ENCODE measurements at regions not wholly inside any gene's neighbourhood (a gene's known extent, or its start where the extent isn't known, plus 50 kb on each side); places are given as distances from the start of the nearest gene placed in this dataset.
"Not testable (repeated sequence)": the region's sequence is repeated elsewhere in the genome, so short reads cannot be mapped to it uniquely, and the experiment has no call there.

DNA sequence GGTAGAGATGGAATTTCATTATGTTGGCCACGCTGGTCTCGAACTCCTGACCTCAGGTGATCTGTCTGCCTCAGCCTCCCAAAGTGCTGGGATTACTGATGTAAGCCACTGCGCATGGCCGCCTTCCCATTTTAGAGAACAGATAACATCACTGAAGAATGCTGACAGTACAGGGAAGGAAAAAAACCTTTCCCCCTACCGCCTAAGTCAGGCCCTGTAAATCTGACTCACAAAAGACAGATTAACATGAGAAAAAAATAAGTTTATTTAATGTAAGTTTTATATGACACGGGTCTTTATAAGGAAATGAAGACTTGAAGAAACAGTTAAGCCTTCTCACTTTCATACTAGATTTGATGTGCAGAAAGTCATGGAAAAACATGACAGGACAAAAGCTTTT is 227.2 kb upstream of the ZNF608 start:
- H3K4me3 ChIP-seq (ENCODE audit: low read depth, low read length): no peak overlapping the region
- TF ChIP-seq, protein P1, sequence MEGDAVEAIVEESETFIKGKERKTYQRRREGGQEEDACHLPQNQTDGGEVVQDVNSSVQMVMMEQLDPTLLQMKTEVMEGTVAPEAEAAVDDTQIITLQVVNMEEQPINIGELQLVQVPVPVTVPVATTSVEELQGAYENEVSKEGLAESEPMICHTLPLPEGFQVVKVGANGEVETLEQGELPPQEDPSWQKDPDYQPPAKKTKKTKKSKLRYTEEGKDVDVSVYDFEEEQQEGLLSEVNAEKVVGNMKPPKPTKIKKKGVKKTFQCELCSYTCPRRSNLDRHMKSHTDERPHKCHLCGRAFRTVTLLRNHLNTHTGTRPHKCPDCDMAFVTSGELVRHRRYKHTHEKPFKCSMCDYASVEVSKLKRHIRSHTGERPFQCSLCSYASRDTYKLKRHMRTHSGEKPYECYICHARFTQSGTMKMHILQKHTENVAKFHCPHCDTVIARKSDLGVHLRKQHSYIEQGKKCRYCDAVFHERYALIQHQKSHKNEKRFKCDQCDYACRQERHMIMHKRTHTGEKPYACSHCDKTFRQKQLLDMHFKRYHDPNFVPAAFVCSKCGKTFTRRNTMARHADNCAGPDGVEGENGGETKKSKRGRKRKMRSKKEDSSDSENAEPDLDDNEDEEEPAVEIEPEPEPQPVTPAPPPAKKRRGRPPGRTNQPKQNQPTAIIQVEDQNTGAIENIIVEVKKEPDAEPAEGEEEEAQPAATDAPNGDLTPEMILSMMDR (conservative IDR thresholded peaks at IDR 0.05; ENCODE audit: low read depth, low read length): no peak
- no peak for DNase-seq (ENCODE audit: low read depth)

- no peak for DNase-seq (ENCODE audit: low read depth)
- H3K4me3 ChIP-seq (ENCODE audit: low read depth, low read length): no peak overlapping the region
- TF ChIP-seq, protein P1 (conservative IDR thresholded peaks at IDR 0.05; ENCODE audit: low read depth, low read length): no peak
These were observed 229.6 kb upstream of the ZNF608 start for GRCh38 chr5:124976086-124976485.

DNA sequence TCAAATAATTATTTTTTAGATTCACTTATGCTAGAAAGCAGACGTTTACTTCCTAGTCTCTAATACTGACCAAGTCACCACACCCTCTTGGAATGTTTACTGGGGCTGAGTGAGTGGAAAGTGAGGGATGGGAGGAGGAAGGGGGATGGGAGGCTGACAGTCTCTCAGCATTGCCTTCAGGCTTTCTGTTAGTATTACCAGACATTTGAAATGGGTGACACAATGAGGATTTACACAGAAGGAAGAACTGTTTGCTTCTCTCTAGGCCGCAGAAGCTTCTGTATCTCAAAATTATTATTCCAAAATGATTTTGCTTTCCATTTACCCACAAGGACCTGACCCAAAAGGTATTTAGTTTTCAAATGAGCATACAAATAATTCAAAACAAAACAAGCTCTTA is 232.8 kb upstream of the ZNF608 start:
- no peak for DNase-seq (ENCODE audit: low read depth)
- no peak overlapping the region for H3K4me3 ChIP-seq (ENCODE audit: low read depth, low read length)
- TF ChIP-seq, protein P1 (conservative IDR thresholded peaks at IDR 0.05; ENCODE audit: low read depth, low read length): no peak

GRCh38 chr5:124980163-124980941 is 233.9 kb upstream of the ZNF608 start:
- DNase-seq (ENCODE audit: low read depth): no peak
- TF ChIP-seq, protein P1 (conservative IDR thresholded peaks at IDR 0.05; ENCODE audit: low read depth, low read length): no peak

DNA sequence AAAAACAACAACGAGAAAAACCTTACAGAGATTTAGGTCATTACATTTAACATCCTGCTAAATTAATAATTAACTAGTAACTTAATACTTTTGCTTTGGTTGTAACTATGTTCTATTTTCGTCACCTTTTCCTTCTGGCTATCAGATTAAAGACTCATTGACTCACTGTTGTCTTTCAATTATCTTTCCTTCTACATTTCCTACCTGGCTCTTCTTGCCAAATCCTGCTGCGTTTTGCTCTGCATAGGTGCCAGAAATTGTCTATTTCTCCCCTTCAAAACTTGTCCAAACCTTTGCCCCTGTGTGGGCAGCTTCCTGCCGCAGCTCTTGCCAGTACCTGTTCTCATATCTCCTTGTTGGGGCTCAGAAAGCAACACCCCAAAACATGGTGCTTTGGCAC is 235.5 kb upstream of the ZNF608 start:
- TF ChIP-seq, protein P1 (conservative IDR thresholded peaks at IDR 0.05; ENCODE audit: low read depth, low read length): no peak
- DNase-seq (ENCODE audit: low read depth): no peak
- H3K4me3 ChIP-seq (ENCODE audit: low read depth, low read length): no peak overlapping the region

More at GRCh38 chr5:124980163-124980941, 233.9 kb upstream of the ZNF608 start:
- no peak overlapping the region for H3K4me3 ChIP-seq (ENCODE audit: low read depth, low read length)

GRCh38 chr5:124986170-124986569 is 239.7 kb upstream of the ZNF608 start:
- DNase-seq (ENCODE audit: low read depth): no peak
- TF ChIP-seq, protein P1 (conservative IDR thresholded peaks at IDR 0.05; ENCODE audit: low read depth, low read length): no peak
- no peak overlapping the region for H3K4me3 ChIP-seq (ENCODE audit: low read depth, low read length)

GRCh38 chr5:124986667-124987066 is 240.2 kb upstream of the ZNF608 start:
- TF ChIP-seq, protein P1 (conservative IDR thresholded peaks at IDR 0.05; ENCODE audit: low read depth, low read length): no peak
- no peak for DNase-seq (ENCODE audit: low read depth)
- no peak overlapping the region for H3K4me3 ChIP-seq (ENCODE audit: low read depth, low read length)

DNA sequence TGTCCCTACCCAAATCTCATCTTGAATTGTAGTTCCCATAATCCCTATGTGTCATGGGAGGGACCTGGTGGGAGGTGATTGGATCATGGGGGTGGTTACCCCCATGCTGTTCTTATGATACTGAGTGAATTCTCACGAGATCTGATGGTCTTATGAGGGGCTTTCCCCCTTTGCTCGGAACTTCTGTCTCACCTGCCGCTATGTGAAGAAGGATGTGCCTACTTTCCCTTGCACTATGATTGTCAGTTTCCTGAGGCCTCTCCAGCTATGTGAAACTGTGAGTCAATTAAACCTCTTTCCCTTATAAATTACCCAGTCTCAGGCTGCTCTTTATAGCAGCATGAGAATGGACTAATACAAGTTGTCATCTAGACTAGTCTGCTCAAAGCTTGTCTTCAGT is 241.3 kb upstream of the ZNF608 start:
- DNase-seq (ENCODE audit: low read depth); H3K4me3 ChIP-seq (ENCODE audit: low read depth, low read length): not testable (repeated sequence)
